ENCODE measurements at regions not wholly inside any gene's neighbourhood (a gene's known extent, or its start where the extent isn't known, plus 50 kb on each side); places are given as distances from the start of the nearest gene placed in this dataset.

- no peak overlapping the region for H3K27ac ChIP-seq
- TF ChIP-seq ZFX (IDR thresholded peaks at IDR 0.05) = no peak
- TF ChIP-seq CTCF (conservative IDR thresholded peaks at IDR 0.05) = no peak
Observed at GRCh38 chr21:43283136-43283924, 114.5 kb downstream of the CRYAA start.

- TF ChIP-seq CTCF (conservative IDR thresholded peaks at IDR 0.05) (no peak), ZFX (IDR thresholded peaks at IDR 0.05) (no peak)
- H3K27ac ChIP-seq = no peak overlapping the region
Observed at GRCh38 chr21:43282358-43283120, 113.7 kb downstream of the CRYAA start.

DNA sequence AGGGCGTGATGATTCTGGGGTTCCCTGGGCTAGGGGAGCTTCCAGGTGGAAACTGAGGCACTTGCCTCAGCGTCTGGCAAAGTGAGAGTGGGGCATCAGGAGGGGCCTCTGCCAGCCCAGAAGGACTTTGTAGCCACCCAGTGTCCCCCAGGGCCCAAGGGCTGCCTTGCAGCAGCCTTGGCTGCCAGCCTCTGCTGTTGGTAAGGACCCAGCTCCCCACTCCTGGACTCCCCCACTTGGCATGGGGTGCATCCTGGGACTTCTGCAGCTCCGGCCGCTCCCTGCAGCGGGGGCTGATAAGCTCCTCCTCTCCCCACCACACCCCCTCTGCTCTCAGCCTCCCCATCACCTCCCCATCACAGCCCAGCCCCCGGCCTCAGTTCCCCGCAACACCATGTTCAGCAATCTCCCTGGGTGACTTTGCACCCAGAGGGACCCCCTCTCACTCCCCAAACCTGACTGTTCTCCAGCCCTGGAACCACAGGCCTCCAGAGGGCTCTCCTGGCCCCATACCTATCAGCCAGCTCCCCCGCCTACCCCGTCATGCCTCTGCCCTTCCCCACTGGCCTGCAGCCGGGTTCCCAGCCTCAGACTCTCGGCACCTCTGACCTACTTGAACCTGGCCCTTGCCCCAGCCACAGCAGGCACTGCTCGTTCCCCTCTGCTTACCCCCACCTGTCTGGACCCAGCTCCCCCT, 113.0 kb downstream of the CRYAA start:
- TF ChIP-seq CTCF (conservative IDR thresholded peaks at IDR 0.05) (no peak), ZFX (IDR thresholded peaks at IDR 0.05) (no peak)
- H3K27ac ChIP-seq = no peak overlapping the region

DNA sequence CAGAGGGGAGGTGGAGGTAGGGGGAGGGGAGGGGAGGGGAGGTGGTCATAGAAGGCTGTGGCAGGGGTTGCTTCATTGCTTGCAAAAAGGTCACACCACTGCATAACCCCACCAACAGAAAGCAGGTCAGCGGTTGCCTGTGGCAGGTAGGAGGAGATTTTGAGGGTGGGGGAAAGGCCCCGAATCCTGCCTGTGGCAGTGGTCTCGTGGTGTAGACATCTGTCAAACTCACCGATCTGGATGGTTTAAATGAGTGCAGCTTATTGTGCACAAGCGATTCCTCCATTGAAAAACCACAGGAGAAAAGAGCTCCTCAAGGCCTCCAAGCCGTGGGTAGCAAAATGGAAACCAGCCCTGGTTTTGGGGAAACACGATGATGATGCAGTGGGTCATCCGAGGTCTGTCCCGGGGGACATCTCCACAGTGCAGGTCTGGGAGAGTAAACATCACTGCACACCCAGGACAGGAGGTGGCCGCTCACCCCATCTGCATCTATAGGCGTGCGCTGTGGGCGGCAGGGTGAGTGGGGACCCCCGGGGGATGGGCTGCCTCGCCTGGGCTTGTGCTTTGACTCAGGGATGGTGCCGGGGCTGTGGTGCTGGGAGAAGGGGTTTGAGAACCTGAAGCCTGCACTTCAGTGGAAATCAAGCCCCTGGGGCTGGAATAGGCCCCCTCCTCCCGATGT, 112.3 kb downstream of the CRYAA start:
- TF ChIP-seq CTCF (conservative IDR thresholded peaks at IDR 0.05) (no peak), ZFX (IDR thresholded peaks at IDR 0.05) (no peak)

GRCh38 chr21:43279578-43279894, 110.7 kb downstream of the CRYAA start:
- H3K27ac ChIP-seq = no peak overlapping the region
- TF ChIP-seq CTCF (conservative IDR thresholded peaks at IDR 0.05) = no peak

More for the DNA sequence above, 112.3 kb downstream of the CRYAA start:
- H3K27ac ChIP-seq = no peak overlapping the region

DNA sequence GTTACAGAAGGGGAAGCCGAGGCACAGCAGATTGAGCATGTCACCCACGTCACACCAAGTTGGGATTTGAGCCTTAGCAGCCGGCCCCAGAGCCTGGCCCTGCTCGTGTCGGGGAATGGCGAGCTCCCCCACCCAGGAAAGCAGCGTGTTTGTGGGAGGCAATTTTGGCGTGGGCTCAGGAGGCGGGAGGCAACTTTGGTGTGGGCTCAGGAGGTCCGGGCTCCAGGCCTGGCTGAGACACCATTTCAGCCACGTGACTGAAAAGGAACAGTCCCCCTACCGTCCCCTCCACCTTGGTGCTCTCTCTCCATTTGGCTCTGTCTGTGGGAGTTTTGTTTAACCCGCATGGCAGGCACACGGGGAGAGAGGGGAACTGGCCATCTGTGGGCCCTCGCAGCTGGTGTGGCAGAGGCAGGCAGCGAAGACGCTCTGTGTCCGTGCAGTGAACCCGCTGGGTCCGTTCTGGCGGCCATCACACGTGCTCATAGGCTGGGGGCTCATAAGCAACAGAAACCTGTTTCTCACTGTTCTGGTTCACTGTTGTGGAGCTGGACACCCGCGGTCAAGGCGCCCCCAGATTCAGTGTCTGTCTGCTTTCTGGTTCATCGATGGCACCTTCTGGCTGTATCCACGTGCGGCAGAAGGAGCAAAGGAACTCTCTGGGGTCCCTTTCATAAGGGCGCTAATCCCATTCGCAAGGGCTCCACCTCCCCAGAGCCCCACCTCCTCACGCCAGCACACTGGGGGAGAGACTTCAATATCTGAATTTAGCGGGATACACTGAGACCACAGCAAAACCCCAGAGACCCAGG, 110.2 kb downstream of the CRYAA start:
- no peak for TF ChIP-seq ZFX (IDR thresholded peaks at IDR 0.05)
- no peak for TF ChIP-seq CTCF (conservative IDR thresholded peaks at IDR 0.05)
- H3K27ac ChIP-seq = no peak overlapping the region

Measured in C4-2B (cell line).